HFF-Myc (cell line): ENCODE measurements at regions not wholly inside any gene's neighbourhood (a gene's known extent, or its start where the extent isn't known, plus 50 kb on each side); places are given as distances from the start of the nearest gene placed in this dataset.

Experiments used
- DNase-seq: peaks from one replicate; pipeline ENCODE4 v3.0.0-alpha.2; 2011; ENCODE audit warnings: low read depth; ENCODE audit errors: extremely low read depth
- H3K4me3 ChIP-seq: replicated peaks from 2 replicates; pipeline ENCODE4 v1.5.1; 2011; ENCODE audit warnings: low read depth, mild to moderate bottlenecking, control low read depth, low read length
- TF ChIP-seq, protein P1 (sequence below): IDR thresholded peaks from 2 replicates; pipeline ENCODE4 v1.5.1; 2012; ENCODE audit warnings: mild to moderate bottlenecking, low read depth, low read length, control low read depth; ENCODE audit errors: missing control alignments

DNA sequence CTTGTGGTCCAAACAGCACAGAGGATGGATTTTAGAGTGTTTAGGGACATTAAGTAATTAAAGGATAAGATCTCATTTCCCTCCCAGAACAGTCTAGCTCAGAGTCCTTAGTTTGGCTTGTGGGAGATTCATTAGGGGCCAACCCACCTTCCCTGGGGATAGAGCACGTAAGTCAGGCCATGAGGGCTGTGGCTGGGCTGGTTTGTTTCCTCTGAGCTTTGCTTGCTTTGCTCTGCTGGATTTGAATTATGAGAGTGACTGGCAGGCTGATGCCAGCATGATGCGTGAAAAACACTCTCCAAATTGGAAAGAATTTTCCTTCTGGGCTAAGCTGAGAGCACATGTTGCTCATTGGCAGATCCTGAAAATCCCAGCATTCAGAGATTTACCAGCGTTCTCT lies 84.7 kb upstream of the HEPHL1 start:
- no peak overlapping the region for H3K4me3 ChIP-seq
- TF ChIP-seq, protein P1, sequence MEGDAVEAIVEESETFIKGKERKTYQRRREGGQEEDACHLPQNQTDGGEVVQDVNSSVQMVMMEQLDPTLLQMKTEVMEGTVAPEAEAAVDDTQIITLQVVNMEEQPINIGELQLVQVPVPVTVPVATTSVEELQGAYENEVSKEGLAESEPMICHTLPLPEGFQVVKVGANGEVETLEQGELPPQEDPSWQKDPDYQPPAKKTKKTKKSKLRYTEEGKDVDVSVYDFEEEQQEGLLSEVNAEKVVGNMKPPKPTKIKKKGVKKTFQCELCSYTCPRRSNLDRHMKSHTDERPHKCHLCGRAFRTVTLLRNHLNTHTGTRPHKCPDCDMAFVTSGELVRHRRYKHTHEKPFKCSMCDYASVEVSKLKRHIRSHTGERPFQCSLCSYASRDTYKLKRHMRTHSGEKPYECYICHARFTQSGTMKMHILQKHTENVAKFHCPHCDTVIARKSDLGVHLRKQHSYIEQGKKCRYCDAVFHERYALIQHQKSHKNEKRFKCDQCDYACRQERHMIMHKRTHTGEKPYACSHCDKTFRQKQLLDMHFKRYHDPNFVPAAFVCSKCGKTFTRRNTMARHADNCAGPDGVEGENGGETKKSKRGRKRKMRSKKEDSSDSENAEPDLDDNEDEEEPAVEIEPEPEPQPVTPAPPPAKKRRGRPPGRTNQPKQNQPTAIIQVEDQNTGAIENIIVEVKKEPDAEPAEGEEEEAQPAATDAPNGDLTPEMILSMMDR, result no peak
- DNase-seq, result no peak

DNA sequence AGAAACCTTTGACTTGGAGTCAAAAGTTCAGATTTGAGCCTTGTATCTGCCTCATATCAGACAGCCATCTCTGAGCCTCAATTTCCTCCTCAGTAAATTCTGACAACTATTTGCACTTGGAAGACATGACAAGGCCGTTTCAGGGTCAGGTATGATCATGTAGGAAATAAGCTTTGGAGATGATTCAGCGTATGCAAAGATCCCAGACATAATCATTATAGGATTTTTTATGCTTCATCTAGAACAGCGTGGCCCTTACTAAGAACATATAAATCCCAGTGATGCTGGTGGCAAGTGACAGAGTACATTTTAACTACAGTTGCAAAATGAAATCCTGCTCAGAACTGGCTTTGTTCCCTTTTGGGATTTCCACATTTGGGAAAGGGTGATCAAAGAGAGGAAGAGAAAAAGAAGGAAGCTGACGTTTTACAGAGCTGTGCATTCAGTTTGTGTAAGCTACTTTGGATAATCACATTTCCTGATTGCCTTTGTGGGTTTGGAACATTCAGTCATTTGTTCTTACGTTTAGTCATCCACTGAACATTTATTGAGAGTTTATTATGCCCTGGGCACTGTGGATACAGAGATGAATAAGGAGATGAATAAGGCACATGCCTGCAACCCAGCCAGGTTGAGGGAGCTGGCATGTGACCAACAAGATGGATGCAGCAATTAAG lies 81.9 kb upstream of the HEPHL1 start:
- TF ChIP-seq, protein P1, result no peak
- no peak overlapping the region for H3K4me3 ChIP-seq

DNA sequence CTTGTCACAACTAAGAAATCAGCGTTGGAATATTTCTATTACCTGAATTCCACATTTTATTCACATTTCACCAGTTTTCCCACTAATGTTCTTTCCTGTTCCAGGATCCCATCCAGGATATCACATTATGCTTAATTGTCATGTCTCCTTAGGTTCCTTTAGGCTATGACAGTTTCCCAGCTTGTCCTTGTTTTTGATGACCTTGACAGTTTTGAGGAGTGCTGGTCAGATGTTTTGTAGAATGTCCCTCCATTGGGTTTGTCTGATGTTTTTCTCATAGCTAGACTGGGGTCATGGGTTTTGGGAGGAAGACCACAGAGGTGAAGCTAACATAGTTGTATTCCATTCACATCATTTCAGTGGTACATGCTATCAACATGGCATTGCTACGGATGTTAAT lies 80.8 kb upstream of the HEPHL1 start:
- DNase-seq, result no peak
- TF ChIP-seq, protein P1, result no peak
- H3K4me3 ChIP-seq, result no peak overlapping the region

More for the DNA sequence above, 81.9 kb upstream of the HEPHL1 start:
- no peak for DNase-seq

DNA sequence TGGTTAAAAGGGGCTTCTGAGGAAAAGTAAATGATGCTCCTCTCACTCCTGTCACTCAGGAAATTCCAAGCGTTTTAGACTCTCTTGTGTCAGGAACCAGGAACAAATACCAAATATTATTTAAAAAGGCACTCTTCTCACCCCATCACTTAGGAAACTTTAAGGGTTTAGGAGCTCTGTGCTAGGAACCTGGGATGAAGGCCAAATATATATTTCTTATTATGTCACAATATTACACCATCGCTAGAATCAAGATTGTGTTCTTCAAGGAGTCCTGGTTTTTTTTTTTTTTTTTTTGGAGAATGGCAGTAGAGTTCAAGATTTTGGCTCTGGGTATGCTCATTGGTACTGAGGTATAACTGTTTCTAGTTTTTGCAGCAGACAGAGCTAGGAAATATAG lies 79.0 kb upstream of the HEPHL1 start:
- DNase-seq, result no peak
- TF ChIP-seq, protein P1, result no peak
- no peak overlapping the region for H3K4me3 ChIP-seq

DNA sequence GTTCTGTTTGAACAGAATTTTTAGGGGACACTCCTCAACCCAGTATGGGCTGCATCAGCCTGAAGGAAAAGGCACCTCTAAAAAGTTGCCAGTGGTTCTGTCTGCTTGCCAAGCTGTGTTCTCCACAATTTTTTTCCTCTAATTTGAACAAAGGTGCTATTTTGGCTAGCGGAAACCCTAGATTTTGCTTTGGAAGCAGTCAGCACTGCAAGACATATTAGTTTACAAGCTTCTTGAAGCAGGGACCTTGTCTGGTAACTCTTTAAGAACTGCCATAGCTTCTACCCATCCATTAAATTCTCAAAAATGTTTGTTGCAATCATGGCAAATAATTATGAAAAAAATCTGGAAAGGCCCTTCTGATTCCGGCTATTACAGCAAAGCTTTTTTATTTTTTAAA lies 75.6 kb upstream of the HEPHL1 start:
- no peak overlapping the region for H3K4me3 ChIP-seq
- TF ChIP-seq, protein P1, result no peak
- DNase-seq, result no peak

DNA sequence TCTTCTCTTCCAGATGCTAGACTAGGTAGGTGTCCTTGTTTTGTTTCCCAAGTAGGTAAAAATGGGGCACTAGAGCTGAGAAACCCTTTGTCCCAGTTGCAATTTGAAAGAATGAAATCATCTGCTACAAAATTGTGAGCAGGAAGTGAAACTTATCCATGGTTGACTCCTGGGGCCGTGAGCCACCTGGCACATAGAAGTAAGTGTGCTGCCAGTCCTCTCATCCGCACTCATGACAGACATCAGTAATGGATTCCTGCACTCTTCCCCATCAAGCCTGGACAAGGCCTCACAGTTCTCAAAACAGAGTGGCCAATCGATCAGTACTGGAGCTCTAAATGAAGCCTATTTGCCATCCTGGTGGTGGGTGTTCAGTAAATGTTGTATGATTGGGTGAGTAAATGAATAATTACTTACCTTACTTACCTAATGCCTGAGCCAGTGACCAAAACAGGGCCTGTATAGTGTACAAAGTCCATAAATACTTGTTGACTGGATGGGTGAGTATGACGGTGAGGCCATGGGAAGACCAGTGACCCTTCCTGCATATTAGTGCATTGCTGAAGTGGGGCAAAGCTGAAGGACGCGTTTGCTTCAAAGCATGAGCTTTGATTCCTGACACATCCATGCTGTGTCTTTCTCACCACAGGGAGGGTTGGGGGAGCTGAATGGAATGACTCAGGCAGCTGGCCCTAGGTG lies 68.9 kb upstream of the HEPHL1 start:
- no peak for DNase-seq
- H3K4me3 ChIP-seq, result no peak overlapping the region
- TF ChIP-seq, protein P1, result no peak
